GM10266 (cell line): ENCODE measurements at regions not wholly inside any gene's neighbourhood (a gene's known extent, or its start where the extent isn't known, plus 50 kb on each side); places are given as distances from the start of the nearest gene placed in this dataset.

Experiments
- DNase-seq: peaks from one replicate; pipeline ENCODE4 v3.0.0; 2012; ENCODE audit errors: extremely low spot score
- TF ChIP-seq, protein P1 (sequence below): IDR thresholded peaks from 2 replicates; pipeline ENCODE4 v1.5.1; 2012; ENCODE audit warnings: mild to moderate bottlenecking, low read depth; ENCODE audit not compliant: control insufficient read depth, insufficient read depth; ENCODE audit errors: missing control alignments

- no peak for DNase-seq
- TF ChIP-seq, protein P1, sequence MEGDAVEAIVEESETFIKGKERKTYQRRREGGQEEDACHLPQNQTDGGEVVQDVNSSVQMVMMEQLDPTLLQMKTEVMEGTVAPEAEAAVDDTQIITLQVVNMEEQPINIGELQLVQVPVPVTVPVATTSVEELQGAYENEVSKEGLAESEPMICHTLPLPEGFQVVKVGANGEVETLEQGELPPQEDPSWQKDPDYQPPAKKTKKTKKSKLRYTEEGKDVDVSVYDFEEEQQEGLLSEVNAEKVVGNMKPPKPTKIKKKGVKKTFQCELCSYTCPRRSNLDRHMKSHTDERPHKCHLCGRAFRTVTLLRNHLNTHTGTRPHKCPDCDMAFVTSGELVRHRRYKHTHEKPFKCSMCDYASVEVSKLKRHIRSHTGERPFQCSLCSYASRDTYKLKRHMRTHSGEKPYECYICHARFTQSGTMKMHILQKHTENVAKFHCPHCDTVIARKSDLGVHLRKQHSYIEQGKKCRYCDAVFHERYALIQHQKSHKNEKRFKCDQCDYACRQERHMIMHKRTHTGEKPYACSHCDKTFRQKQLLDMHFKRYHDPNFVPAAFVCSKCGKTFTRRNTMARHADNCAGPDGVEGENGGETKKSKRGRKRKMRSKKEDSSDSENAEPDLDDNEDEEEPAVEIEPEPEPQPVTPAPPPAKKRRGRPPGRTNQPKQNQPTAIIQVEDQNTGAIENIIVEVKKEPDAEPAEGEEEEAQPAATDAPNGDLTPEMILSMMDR: no peak
Measured at GRCh38 chr1:222263791-222264190, 284.1 kb downstream of the HHIPL2 start.

DNA sequence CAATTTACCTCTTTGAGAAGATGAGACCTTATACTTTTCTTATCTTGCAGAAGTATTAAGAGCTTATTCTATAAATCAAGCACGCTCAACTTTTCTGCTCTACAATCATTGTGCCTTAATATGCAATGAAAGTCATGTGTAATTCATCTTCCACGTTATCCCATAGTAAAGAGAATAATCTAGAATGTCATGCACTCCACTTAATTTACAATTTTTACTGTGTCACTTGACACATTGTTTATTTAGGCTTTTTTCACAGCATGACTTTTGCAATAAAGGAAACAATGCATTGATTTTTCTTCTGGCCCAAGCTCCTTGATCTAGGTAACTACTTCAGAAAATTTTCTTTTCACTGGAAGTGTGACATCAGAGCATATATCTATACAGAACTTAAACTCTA is 290.9 kb downstream of the HHIPL2 start:
- TF ChIP-seq, protein P1: no peak

DNA sequence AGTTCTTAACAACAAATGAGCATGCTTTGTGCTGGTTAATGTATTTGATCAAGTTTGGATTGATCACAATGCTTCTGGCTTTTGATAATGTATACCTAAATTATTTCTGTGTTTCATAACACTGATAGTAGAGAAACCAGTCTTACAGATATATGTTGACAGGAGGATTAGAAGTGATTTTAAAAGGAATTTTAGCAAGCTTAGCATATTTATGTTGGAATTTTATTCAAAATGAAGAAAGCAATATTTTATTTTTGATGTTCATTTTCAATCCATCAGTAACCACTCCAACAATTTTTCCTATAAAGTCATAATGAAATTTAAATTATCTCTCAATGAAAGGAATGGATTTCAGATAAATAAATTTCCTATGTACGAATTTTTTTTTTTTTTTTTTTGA is 291.8 kb downstream of the HHIPL2 start:
- TF ChIP-seq, protein P1: no peak
- no peak for DNase-seq

More for the DNA sequence above, 290.9 kb downstream of the HHIPL2 start:
- DNase-seq: no peak

GRCh38 chr1:222252788-222253187 is 295.1 kb downstream of the HHIPL2 start:
- DNase-seq: no peak
- TF ChIP-seq, protein P1: no peak

DNA sequence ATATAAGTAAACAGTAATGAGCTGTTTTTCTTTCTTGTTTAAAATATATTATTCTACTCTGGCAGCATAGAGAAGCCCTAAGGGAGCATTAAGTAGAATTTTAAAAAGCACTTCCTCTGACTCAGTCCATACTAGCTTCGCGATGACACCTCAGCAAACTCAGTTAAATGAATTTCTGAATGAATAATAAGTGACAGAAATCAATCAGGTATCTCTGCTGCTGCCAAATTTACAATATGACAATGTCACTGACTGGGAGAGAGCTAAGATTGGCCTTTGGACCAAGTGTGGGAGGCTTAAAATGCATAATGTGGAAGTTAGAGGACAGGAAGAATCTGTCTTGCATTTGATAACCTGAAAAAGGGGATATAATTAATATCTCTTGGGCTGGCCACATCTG is 296.1 kb downstream of the HHIPL2 start:
- TF ChIP-seq, protein P1: no peak
- no peak for DNase-seq

DNA sequence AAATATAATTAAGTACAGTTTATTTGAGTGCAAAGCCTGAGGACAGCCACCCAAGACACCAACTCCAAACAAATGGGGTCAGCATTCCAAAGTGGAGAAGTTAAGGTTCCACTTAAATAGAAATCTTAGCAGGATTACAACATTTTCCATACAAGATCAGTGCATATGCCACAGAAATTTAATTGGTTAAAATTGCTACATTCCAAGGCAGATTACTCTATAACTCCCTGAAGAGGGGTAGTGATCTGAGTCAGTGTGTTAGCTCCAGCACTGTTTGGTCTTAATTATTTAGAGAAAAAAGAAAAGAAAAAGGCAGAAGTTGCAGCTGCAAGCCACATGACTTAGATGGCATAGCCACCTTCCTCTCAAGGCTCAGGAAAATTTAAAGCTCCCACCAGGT is 297.5 kb downstream of the HHIPL2 start:
- TF ChIP-seq, protein P1: no peak
- no peak for DNase-seq

- no peak for DNase-seq
- TF ChIP-seq, protein P1: no peak
Measured at GRCh38 chr1:222247811-222248310, 300.0 kb downstream of the HHIPL2 start.

DNA sequence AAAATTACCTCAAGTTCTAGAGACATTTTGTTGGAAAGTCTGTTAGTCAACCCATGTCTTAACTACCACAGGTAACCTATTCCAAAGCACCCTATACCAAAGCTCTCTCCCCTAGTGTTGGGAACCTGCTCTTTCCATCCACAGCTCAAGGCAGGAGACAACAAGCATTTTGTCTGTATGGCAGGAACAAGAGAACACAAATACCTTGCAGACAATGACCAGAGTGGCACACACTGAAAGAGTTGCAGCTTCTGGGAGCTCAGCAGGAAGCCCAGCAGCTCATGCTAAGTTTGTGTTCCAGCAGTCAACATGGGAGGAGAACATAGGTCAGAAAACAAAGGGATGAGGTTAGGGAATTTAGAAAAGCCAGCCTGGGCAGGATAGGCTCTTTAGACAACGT is 300.8 kb downstream of the HHIPL2 start:
- DNase-seq: no peak
- TF ChIP-seq, protein P1: no peak
